Neural cell (in vitro differentiated cells): ENCODE measurements at regions not wholly inside any gene's neighbourhood (a gene's known extent, or its start where the extent isn't known, plus 50 kb on each side); places are given as distances from the start of the nearest gene placed in this dataset.

Source experiments
- H2AFZ ChIP-seq: fragments of 200-600, 300-800 bp; sonication (generic), shearing (Covaris generic); 2 replicates; pipeline ENCODE4 v1.6.0; 2014; ENCODE audit warnings: low read depth, mild to moderate bottlenecking, antibody characterized with exemption, low read length, moderate library complexity
- H3F3A ChIP-seq: fragments of 200-600 bp; shearing (Covaris generic); 2 replicates; pipeline ENCODE4 v1.6.1; 2016; ENCODE audit warnings: mild to moderate bottlenecking, moderate library complexity, mixed read lengths, antibody characterized with exemption, low read length; ENCODE audit not compliant: insufficient read depth, poor library complexity, severe bottlenecking
- H3K27ac ChIP-seq: fragments of 200-600, 300-800 bp; sonication (generic), shearing (Covaris generic); 2 replicates; pipeline ENCODE4 v1.5.1; 2014; ENCODE audit warnings: mild to moderate bottlenecking, low read length, moderate library complexity
- H3K27me3 ChIP-seq: fragments of 300-800, 200-600 bp; sonication (generic), shearing (Covaris generic); 2 replicates; pipeline ENCODE4 v1.6.0; 2014; ENCODE audit warnings: mild to moderate bottlenecking, low read depth, low read length, moderate library complexity; ENCODE audit not compliant: insufficient read depth
- H3K36me3 ChIP-seq: fragments of 300-800, 200-600 bp; sonication (generic), shearing (Covaris generic); 2 replicates; pipeline ENCODE4 v1.5.1; 2014; ENCODE audit warnings: mild to moderate bottlenecking, antibody characterized with exemption, low read length, moderate library complexity; ENCODE audit not compliant: insufficient read depth
- H3K4me2 ChIP-seq: fragments of 300-800, 200-600 bp; sonication (generic), shearing (Covaris generic); 2 replicates; pipeline ENCODE4 v1.6.0; 2014; ENCODE audit warnings: mild to moderate bottlenecking, low read length
- H3K4me3 ChIP-seq: fragments of 300-800, 200-600 bp; sonication (generic), shearing (Covaris generic); 2 replicates; pipeline ENCODE4 v1.5.1; 2014; ENCODE audit warnings: mild to moderate bottlenecking, low read length, moderate library complexity
- H3K79me2 ChIP-seq: fragments of 200-600 bp; shearing (Covaris generic); replicated peaks from 2 replicates; pipeline ENCODE4 v1.6.0; 2014; ENCODE audit warnings: mild to moderate bottlenecking, low read length, moderate library complexity; ENCODE audit not compliant: insufficient read depth
- H3K9ac ChIP-seq: fragments of 300-800, 200-600 bp; sonication (generic), shearing (Covaris generic); 2 replicates; pipeline ENCODE4 v1.6.1; 2016; ENCODE audit warnings: mild to moderate bottlenecking, low read length, mixed read lengths
- H3K9me2 ChIP-seq: fragments of 200-600 bp; shearing (Covaris generic); 2 replicates; pipeline ENCODE4 v1.6.1; 2016; ENCODE audit warnings: mild to moderate bottlenecking, low read length, mixed read lengths; ENCODE audit not compliant: insufficient read depth
- H3K9me3 ChIP-seq: fragments of 200-600, 300-800 bp; sonication (generic), shearing (Covaris generic); 2 replicates; pipeline ENCODE4 v1.6.1; 2016; ENCODE audit warnings: mild to moderate bottlenecking, mixed run types, low read length, moderate library complexity, mixed read lengths
- H4K20me1 ChIP-seq: fragments of 200-600 bp; shearing (Covaris generic); 2 replicates; pipeline ENCODE4 v1.6.1; 2016; ENCODE audit warnings: mild to moderate bottlenecking, mixed run types; ENCODE audit not compliant: insufficient read depth
- EP300 ChIP-seq: fragments of 450-650 bp; conservative IDR thresholded peaks from 2 replicates; pipeline ENCODE4 v1.6.1; 2014; ENCODE audit warnings: antibody characterized with exemption, mild to moderate bottlenecking, moderate library complexity; ENCODE audit not compliant: poor library complexity, severe bottlenecking
- EZH2 ChIP-seq: fragments of 200-600, 300-800 bp; shearing (Covaris generic), sonication (generic); IDR thresholded peaks from 2 replicates; pipeline ENCODE4 v1.6.1; 2014; ENCODE audit warnings: antibody characterized with exemption, low read length, borderline replicate concordance, mild to moderate bottlenecking; ENCODE audit not compliant: insufficient read depth, poor library complexity, severe bottlenecking
- MXI1 ChIP-seq: fragments of 450-650 bp; conservative IDR thresholded peaks from 2 replicates; pipeline ENCODE4 v1.6.1; 2014; ENCODE audit warnings: antibody characterized with exemption, mild to moderate bottlenecking; ENCODE audit not compliant: poor library complexity, severe bottlenecking
- POLR2AphosphoS5 ChIP-seq: IDR thresholded peaks from 2 replicates; pipeline ENCODE4 v1.6.1; 2012
- RAD21 ChIP-seq: fragments of 450-650 bp; conservative IDR thresholded peaks from 2 replicates; pipeline ENCODE4 v1.6.1; 2014; ENCODE audit warnings: antibody characterized with exemption, mild to moderate bottlenecking, moderate library complexity
- SMC3 ChIP-seq: fragments of 450-650 bp; conservative IDR thresholded peaks from 2 replicates; pipeline ENCODE4 v1.6.1; 2014; ENCODE audit warnings: antibody characterized with exemption, mild to moderate bottlenecking, moderate library complexity; ENCODE audit not compliant: poor library complexity
- TAF1 ChIP-seq: IDR thresholded peaks from 2 replicates; pipeline ENCODE4 v1.6.1; 2012; ENCODE audit warnings: low read depth
- TF ChIP-seq, protein P1 (sequence below): fragments of 450-650 bp; IDR thresholded peaks from 2 replicates; pipeline ENCODE4 v1.5.1; 2014; ENCODE audit warnings: antibody characterized with exemption, mild to moderate bottlenecking, moderate library complexity; ENCODE audit not compliant: poor library complexity, severe bottlenecking
- TF ChIP-seq, protein P2 (sequence below): IDR thresholded peaks from 2 replicates; pipeline ENCODE4 v1.6.1; 2012; ENCODE audit warnings: borderline replicate concordance

DNA sequence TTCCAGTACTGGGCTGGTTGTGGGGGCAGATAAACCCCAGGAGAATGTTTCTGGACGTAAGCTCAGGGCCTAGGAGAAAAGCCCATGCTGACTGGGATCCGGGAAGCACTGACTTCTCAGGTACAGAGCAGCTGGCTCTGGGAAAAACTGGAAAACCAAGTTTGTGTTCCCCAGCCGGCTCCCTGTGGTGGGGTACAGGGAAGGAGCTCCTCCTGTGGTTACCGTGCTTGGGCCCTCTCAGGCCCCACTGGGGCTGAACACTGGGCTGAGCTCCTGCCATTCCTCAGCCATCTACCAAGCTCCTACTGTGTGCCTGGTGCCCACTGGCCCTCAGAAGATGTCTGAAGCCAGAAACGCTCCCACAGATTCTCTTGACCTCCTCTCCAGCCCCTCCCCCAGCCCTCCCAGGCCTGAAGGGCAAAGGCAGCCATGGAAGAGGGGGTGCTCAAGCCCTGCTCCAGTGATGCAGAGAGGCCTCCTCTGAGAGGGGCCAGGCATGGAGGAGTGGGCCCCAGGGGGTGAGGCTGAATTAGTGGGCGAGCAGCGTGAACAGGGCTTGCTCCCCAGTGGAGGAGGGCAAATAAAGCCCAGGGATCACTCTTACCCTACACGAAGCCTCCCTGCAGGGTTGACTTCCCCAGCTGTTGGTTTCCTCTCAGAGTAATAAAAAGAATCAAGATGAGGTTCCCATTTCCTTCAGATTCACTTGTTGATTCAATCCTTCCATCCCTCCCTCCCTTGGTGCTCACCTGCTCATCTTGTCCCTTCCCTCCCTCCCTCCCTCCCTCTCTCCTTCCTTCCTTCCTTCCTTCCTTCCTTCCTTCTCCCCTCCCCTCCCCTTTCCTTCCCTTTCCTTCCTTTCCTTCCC is 100.0 kb downstream of the VEGFA start:
- Histone ChIP-seq H2AFZ (no peak overlapping the region), H3K9me3 (no peaks in the 10 kb centered on the region), H4K20me1 (no peaks in the 10 kb centered on the region), H3F3A (no peaks in the 10 kb centered on the region), H3K36me3 (no peaks in the 10 kb centered on the region), H3K79me2 (no peaks in the 10 kb centered on the region), H3K4me2 (no peak overlapping the region), H3K27ac (no peak overlapping the region), H3K27me3 (no peaks in the 10 kb centered on the region), H3K4me3 (no peak overlapping the region), H3K9me2 (no peaks in the 10 kb centered on the region), H3K9ac (no peak overlapping the region)
- TF ChIP-seq, protein P1, sequence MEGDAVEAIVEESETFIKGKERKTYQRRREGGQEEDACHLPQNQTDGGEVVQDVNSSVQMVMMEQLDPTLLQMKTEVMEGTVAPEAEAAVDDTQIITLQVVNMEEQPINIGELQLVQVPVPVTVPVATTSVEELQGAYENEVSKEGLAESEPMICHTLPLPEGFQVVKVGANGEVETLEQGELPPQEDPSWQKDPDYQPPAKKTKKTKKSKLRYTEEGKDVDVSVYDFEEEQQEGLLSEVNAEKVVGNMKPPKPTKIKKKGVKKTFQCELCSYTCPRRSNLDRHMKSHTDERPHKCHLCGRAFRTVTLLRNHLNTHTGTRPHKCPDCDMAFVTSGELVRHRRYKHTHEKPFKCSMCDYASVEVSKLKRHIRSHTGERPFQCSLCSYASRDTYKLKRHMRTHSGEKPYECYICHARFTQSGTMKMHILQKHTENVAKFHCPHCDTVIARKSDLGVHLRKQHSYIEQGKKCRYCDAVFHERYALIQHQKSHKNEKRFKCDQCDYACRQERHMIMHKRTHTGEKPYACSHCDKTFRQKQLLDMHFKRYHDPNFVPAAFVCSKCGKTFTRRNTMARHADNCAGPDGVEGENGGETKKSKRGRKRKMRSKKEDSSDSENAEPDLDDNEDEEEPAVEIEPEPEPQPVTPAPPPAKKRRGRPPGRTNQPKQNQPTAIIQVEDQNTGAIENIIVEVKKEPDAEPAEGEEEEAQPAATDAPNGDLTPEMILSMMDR, result no peak
- TF ChIP-seq EP300 (no peak), POLR2AphosphoS5 (no peak), RAD21 (no peak), TAF1 (no peak), SMC3 (no peak), MXI1 (no peak), EZH2 (no peak)
- TF ChIP-seq, protein P2, sequence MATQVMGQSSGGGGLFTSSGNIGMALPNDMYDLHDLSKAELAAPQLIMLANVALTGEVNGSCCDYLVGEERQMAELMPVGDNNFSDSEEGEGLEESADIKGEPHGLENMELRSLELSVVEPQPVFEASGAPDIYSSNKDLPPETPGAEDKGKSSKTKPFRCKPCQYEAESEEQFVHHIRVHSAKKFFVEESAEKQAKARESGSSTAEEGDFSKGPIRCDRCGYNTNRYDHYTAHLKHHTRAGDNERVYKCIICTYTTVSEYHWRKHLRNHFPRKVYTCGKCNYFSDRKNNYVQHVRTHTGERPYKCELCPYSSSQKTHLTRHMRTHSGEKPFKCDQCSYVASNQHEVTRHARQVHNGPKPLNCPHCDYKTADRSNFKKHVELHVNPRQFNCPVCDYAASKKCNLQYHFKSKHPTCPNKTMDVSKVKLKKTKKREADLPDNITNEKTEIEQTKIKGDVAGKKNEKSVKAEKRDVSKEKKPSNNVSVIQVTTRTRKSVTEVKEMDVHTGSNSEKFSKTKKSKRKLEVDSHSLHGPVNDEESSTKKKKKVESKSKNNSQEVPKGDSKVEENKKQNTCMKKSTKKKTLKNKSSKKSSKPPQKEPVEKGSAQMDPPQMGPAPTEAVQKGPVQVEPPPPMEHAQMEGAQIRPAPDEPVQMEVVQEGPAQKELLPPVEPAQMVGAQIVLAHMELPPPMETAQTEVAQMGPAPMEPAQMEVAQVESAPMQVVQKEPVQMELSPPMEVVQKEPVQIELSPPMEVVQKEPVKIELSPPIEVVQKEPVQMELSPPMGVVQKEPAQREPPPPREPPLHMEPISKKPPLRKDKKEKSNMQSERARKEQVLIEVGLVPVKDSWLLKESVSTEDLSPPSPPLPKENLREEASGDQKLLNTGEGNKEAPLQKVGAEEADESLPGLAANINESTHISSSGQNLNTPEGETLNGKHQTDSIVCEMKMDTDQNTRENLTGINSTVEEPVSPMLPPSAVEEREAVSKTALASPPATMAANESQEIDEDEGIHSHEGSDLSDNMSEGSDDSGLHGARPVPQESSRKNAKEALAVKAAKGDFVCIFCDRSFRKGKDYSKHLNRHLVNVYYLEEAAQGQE, result no peak

DNA sequence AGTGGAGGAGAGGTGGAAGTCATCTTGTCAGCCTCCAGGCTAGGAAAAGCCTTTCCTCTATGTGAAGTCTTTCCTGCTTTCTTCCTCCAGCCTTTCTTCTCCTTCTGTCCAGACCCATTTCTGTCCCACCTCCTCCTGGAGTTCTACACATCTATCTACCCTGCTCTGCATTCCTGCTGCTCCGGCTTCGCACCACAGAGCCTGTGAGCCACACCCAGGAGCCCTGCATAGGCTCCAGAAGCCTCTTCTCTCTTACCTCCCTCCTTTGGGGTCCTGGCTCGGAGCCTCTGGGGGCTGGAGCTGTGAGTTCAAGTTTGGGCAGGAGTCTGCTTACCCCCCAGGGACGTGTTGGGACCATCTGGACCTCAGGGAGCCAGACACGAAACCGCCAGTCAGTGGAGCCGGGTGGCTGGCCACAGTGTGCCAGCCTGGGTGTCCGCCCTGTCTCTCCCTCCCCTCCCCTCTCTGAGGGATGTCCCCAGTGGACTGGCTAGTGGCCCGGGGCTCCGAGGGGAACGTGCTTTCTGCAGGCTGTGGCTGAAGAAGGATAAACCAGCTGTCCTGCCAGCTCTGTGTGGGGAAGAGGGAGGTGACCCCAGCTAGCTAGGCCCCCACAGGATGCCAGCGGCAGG is 99.2 kb downstream of the VEGFA start:
- H4K20me1 ChIP-seq, result no peaks in the 10 kb centered on the region
- no peaks in the 10 kb centered on the region for H3K9me3 ChIP-seq
- H3K9ac ChIP-seq, result no peak overlapping the region
- TF ChIP-seq EP300, result no peak
- no peak for TF ChIP-seq MXI1
- no peak for TF ChIP-seq POLR2AphosphoS5
- no peak for TF ChIP-seq TAF1
- TF ChIP-seq, protein P1, result no peak
- no peak for TF ChIP-seq RAD21
- TF ChIP-seq, protein P2, result no peak
- no peak for TF ChIP-seq SMC3
- no peak for TF ChIP-seq EZH2
- no peak overlapping the region for H3K4me3 ChIP-seq
- H3K9me2 ChIP-seq, result no peaks in the 10 kb centered on the region
- H3K36me3 ChIP-seq, result no peaks in the 10 kb centered on the region
- no peaks in the 10 kb centered on the region for H3K79me2 ChIP-seq
- no peaks in the 10 kb centered on the region for H3F3A ChIP-seq
- H2AFZ ChIP-seq, result no peak overlapping the region
- no peaks in the 10 kb centered on the region for H3K27me3 ChIP-seq
- H3K27ac ChIP-seq, result no peak overlapping the region
- H3K4me2 ChIP-seq, result no peak overlapping the region
